HG03378 (cell line): ENCODE measurements at regions not wholly inside any gene's neighbourhood (a gene's known extent, or its start where the extent isn't known, plus 50 kb on each side); places are given as distances from the start of the nearest gene placed in this dataset.
"Not testable (repeated sequence)": the region's sequence is repeated elsewhere in the genome, so short reads cannot be mapped to it uniquely, and the experiment has no call there.

Experiments
- ATAC-seq: cut with Tn5 transposase; IDR thresholded peaks from one replicate; pipeline ENCODE4 v1.9.1; 2021; ENCODE audit warnings: mild to moderate bottlenecking, moderate library complexity; ENCODE audit not compliant: unreplicated experiment

GRCh38 chr11:34830648-34831047 is 85.5 kb downstream of the APIP start:
- no peak for ATAC-seq

- ATAC-seq: no peak
Measured at GRCh38 chr11:34830035-34830434, 86.1 kb downstream of the APIP start.

- ATAC-seq: peak; percentile 66
Measured at GRCh38 chr11:34827228-34827627, 89.0 kb downstream of the APIP start.

GRCh38 chr11:34826384-34826726 is 89.8 kb downstream of the APIP start:
- no peak for ATAC-seq

GRCh38 chr11:34825670-34826383 is 90.4 kb downstream of the APIP start:
- no peak for ATAC-seq

GRCh38 chr11:34825315-34825669 is 90.9 kb downstream of the APIP start:
- ATAC-seq: no peak

GRCh38 chr11:34824425-34824824 is 91.8 kb downstream of the APIP start:
- ATAC-seq: no peak

- ATAC-seq: no peak
Measured at GRCh38 chr11:34823639-34824038, 92.5 kb downstream of the APIP start.

GRCh38 chr11:34823197-34823596 is 93.0 kb downstream of the APIP start:
- ATAC-seq: no peak

GRCh38 chr11:34819740-34820482 is 96.3 kb downstream of the APIP start:
- no peak for ATAC-seq

- not testable (repeated sequence) for ATAC-seq
Measured at GRCh38 chr11:34817812-34818211, 98.4 kb downstream of the APIP start.

- no peak for ATAC-seq
Measured at GRCh38 chr11:34816698-34817213, 99.4 kb downstream of the APIP start.

GRCh38 chr11:34812905-34813576 is 103.1 kb downstream of the APIP start:
- ATAC-seq: no peak

- ATAC-seq: no peak
Measured at GRCh38 chr11:34811858-34812257, 104.3 kb downstream of the APIP start.

- ATAC-seq: no peak
Measured at GRCh38 chr11:34810107-34810562, 106.0 kb downstream of the APIP start.

GRCh38 chr11:34809191-34810106 is 106.7 kb downstream of the APIP start:
- no peak for ATAC-seq

GRCh38 chr11:34806875-34807274 is 109.3 kb downstream of the APIP start:
- ATAC-seq: no peak

GRCh38 chr11:34805937-34806336 is 110.2 kb downstream of the APIP start:
- ATAC-seq: no peak

- ATAC-seq: no peak
Measured at GRCh38 chr11:34799848-34800247, 116.3 kb downstream of the APIP start.

- no peak for ATAC-seq
Measured at GRCh38 chr11:34798985-34799384, 117.2 kb downstream of the APIP start.

GRCh38 chr11:34797497-34797896 is 118.7 kb downstream of the APIP start:
- not testable (repeated sequence) for ATAC-seq
